ENCODE measurements at regions not wholly inside any gene's neighbourhood (a gene's known extent, or its start where the extent isn't known, plus 50 kb on each side); places are given as distances from the start of the nearest gene placed in this dataset.

GRCh38 chr15:37165395-37165794 is 65.0 kb upstream of the MEIS2 start:
- TF ChIP-seq CTCF (conservative IDR thresholded peaks at IDR 0.05; ENCODE audit: low read depth, low read length), result no peak
- H3K4me3 ChIP-seq (ENCODE audit: low read depth, low read length), result no peak overlapping the region
- DNase-seq (ENCODE audit: low read depth), result no peak

- H3K4me3 ChIP-seq (ENCODE audit: low read depth, low read length), result no peak overlapping the region
- no peak for TF ChIP-seq CTCF (conservative IDR thresholded peaks at IDR 0.05; ENCODE audit: low read depth, low read length)
- no peak for DNase-seq (ENCODE audit: low read depth)
Measured at GRCh38 chr15:37166402-37166801, 66.1 kb upstream of the MEIS2 start.

- no peak for DNase-seq (ENCODE audit: low read depth)
- no peak overlapping the region for H3K4me3 ChIP-seq (ENCODE audit: low read depth, low read length)
- no peak for TF ChIP-seq CTCF (conservative IDR thresholded peaks at IDR 0.05; ENCODE audit: low read depth, low read length)
Measured at GRCh38 chr15:37181339-37181738, 81.0 kb upstream of the MEIS2 start.

GRCh38 chr15:37199545-37199944 is 99.2 kb upstream of the MEIS2 start:
- no peak overlapping the region for H3K4me3 ChIP-seq (ENCODE audit: low read depth, low read length)
- no peak for DNase-seq (ENCODE audit: low read depth)
- no peak for TF ChIP-seq CTCF (conservative IDR thresholded peaks at IDR 0.05; ENCODE audit: low read depth, low read length)

- TF ChIP-seq CTCF (conservative IDR thresholded peaks at IDR 0.05; ENCODE audit: low read depth, low read length), result no peak
- DNase-seq (ENCODE audit: low read depth), result no peak
- no peak overlapping the region for H3K4me3 ChIP-seq (ENCODE audit: low read depth, low read length)
Measured at GRCh38 chr15:37203050-37203449, 102.7 kb upstream of the MEIS2 start.

- TF ChIP-seq CTCF (conservative IDR thresholded peaks at IDR 0.05; ENCODE audit: low read depth, low read length), result no peak
- H3K4me3 ChIP-seq (ENCODE audit: low read depth, low read length), result no peak overlapping the region
- peak; percentile 0 for DNase-seq (ENCODE audit: low read depth)
Measured at GRCh38 chr15:37204692-37205091, 104.3 kb upstream of the MEIS2 start.

- TF ChIP-seq CTCF (conservative IDR thresholded peaks at IDR 0.05; ENCODE audit: low read depth, low read length), result no peak
- H3K4me3 ChIP-seq (ENCODE audit: low read depth, low read length), result no peak overlapping the region
- no peak for DNase-seq (ENCODE audit: low read depth)
Measured at GRCh38 chr15:37206690-37207089, 106.3 kb upstream of the MEIS2 start.

Measured in choroid plexus epithelial cell (primary cell).